ENCODE measurements at regions not wholly inside any gene's neighbourhood (a gene's known extent, or its start where the extent isn't known, plus 50 kb on each side); places are given as distances from the start of the nearest gene placed in this dataset.

- DNase-seq, result no peak
- intact Hi-C loops (cut with DNase I; ENCODE audit: low total_unique reads), result no loop called here
- WGBS, 5 donors, result 51 to 64% (median 56%) methylated on average over 3 of the region's 3 CpGs
- TF ChIP-seq POLR2AphosphoS5 (IDR thresholded peaks at IDR 0.05) (no peak), CTCF (IDR thresholded peaks at IDR 0.05) (no peak), EP300 (IDR thresholded peaks at IDR 0.05) (no peak)
- Histone ChIP-seq H3K27ac (no peak overlapping the region), H3K36me3 (no peaks in the 10 kb centered on the region), H3K4me3 (no peak overlapping the region), H3K9me3 (no peaks in the 10 kb centered on the region), H3K27me3 (no peaks in the 10 kb centered on the region), H3K4me1 (peaks cover 0 to 15% (median 6%) of the 10 kb centered on the region in 4 donors)
These were observed 115.2 kb downstream of the MRPL14 start for GRCh38 chr6:44012078-44012493.

GRCh38 chr6:44011350-44011920, 115.8 kb downstream of the MRPL14 start:
- 83 to 96% (median 87%) methylated on average over 1 to 2 of the region's 2 CpGs for whole genome bisulfite sequencing, 5 donors
- DNase-seq, result no peak
- intact Hi-C loops (cut with DNase I; ENCODE audit: low total_unique reads), result no loop called here

GRCh38 chr6:44010411-44011349, 116.6 kb downstream of the MRPL14 start:
- intact Hi-C loops (cut with DNase I; ENCODE audit: low total_unique reads), result no loop called here
- no peaks in the 10 kb centered on the region for H3K9me3 ChIP-seq

More at GRCh38 chr6:44011350-44011920, 115.8 kb downstream of the MRPL14 start:
- Histone ChIP-seq H3K4me1 (peaks cover 0 to 15% (median 6%) of the 10 kb centered on the region in 4 donors), H3K9me3 (no peaks in the 10 kb centered on the region), H3K36me3 (no peaks in the 10 kb centered on the region), H3K27me3 (peaks cover 0 to 4% (median 0%) of the 10 kb centered on the region in 3 donors), H3K4me3 (no peak overlapping the region), H3K27ac (no peak overlapping the region)
- TF ChIP-seq CTCF (IDR thresholded peaks at IDR 0.05), result no peak
- no peak for TF ChIP-seq EP300 (IDR thresholded peaks at IDR 0.05)
- TF ChIP-seq POLR2AphosphoS5 (IDR thresholded peaks at IDR 0.05), result no peak
- no peak for TF ChIP-seq POLR2A (IDR thresholded peaks at IDR 0.05)

More at GRCh38 chr6:44010411-44011349, 116.6 kb downstream of the MRPL14 start:
- Histone ChIP-seq H3K27me3 (peaks cover 0 to 11% (median 0%) of the 10 kb centered on the region in 3 donors), H3K36me3 (no peaks in the 10 kb centered on the region), H3K27ac (no peak overlapping the region), H3K4me1 (peaks cover 0 to 15% (median 6%) of the 10 kb centered on the region in 4 donors), H3K4me3 (no peak overlapping the region)
- TF ChIP-seq POLR2AphosphoS5 (IDR thresholded peaks at IDR 0.05) (no peak), EP300 (IDR thresholded peaks at IDR 0.05) (no peak), CTCF (IDR thresholded peaks at IDR 0.05) (no peak), POLR2A (IDR thresholded peaks at IDR 0.05) (no peak)
- 67 to 80% (median 75%) methylated on average over 5 to 11 of the region's 11 CpGs for WGBS, 5 donors
- no peak for DNase-seq
